GM13976 (cell line): ENCODE measurements at regions not wholly inside any gene's neighbourhood (a gene's known extent, or its start where the extent isn't known, plus 50 kb on each side); places are given as distances from the start of the nearest gene placed in this dataset.

ENCODE experiments used
- DNase-seq: peaks from one replicate; pipeline ENCODE4 v3.0.0; 2012; ENCODE audit warnings: low spot score
- CTCF ChIP-seq: IDR thresholded peaks from 2 replicates; pipeline ENCODE4 v1.5.1; 2012; ENCODE audit warnings: borderline replicate concordance, mild to moderate bottlenecking; ENCODE audit not compliant: insufficient read depth; ENCODE audit errors: extremely low read depth, missing control alignments, control extremely low read depth
- in situ Hi-C: fragments of 300-500 bp; cut with MboI; formaldehyde crosslinking; loops from one replicate; pipeline ENCODE4 v1.12.0; 2022; ENCODE audit warnings: low sequenced_read_pairs, mixed read lengths, inconsistent platforms; ENCODE audit not compliant: unreplicated experiment

GRCh38 chr10:44635176-44635575 lies 250.3 kb upstream of the CXCL12 start:
- TF ChIP-seq CTCF = no peak
- in situ Hi-C loops = no loop called here
- DNase-seq = no peak

GRCh38 chr10:44636625-44637024 lies 251.7 kb upstream of the CXCL12 start:
- in situ Hi-C loops = no loop called here
- DNase-seq = no peak
- no peak for TF ChIP-seq CTCF

GRCh38 chr10:44640429-44640828 lies 255.5 kb upstream of the CXCL12 start:
- DNase-seq = no peak
- in situ Hi-C loops = no loop called here
- no peak for TF ChIP-seq CTCF

GRCh38 chr10:44647473-44647872 lies 262.6 kb upstream of the CXCL12 start:
- no peak for TF ChIP-seq CTCF
- no peak for DNase-seq
- in situ Hi-C loops = no loop called here

GRCh38 chr10:44647877-44648542 lies 263.1 kb upstream of the CXCL12 start:
- no peak for TF ChIP-seq CTCF
- DNase-seq = no peak
- in situ Hi-C loops = no loop called here

- no peak for DNase-seq
These were observed 260.2 kb upstream of the TMEM72 start for GRCh38 chr10:44650691-44651661.

More at GRCh38 chr10:44650691-44651661, 260.2 kb upstream of the TMEM72 start:
- in situ Hi-C loops = no loop called here
- TF ChIP-seq CTCF = no peak
